Glutamatergic neuron (in vitro differentiated cells): ENCODE measurements at regions not wholly inside any gene's neighbourhood (a gene's known extent, or its start where the extent isn't known, plus 50 kb on each side); places are given as distances from the start of the nearest gene placed in this dataset.

Experiments used
- DNase-seq: peaks from one replicate; pipeline ENCODE4 v3.0.0; 2022
- H3K27ac Mint-ChIP-seq: one replicate; pipeline ENCODE4 v1.8.0; 2020; ENCODE audit warnings: mild to moderate bottlenecking, mixed read lengths, inconsistent platforms; ENCODE audit not compliant: unreplicated experiment
- H3K27me3 Mint-ChIP-seq: one replicate; pipeline ENCODE4 v1.8.0; 2020; ENCODE audit warnings: mild to moderate bottlenecking, moderate library complexity, mixed read lengths, inconsistent platforms; ENCODE audit not compliant: unreplicated experiment
- H3K36me3 Mint-ChIP-seq: one replicate; pipeline ENCODE4 v1.8.0; 2020; ENCODE audit warnings: mild to moderate bottlenecking, mixed read lengths, inconsistent platforms; ENCODE audit not compliant: unreplicated experiment
- H3K4me1 Mint-ChIP-seq: one replicate; pipeline ENCODE4 v1.8.0; 2020; ENCODE audit warnings: mild to moderate bottlenecking, low read depth, mixed read lengths, inconsistent platforms; ENCODE audit not compliant: unreplicated experiment
- H3K4me3 Mint-ChIP-seq: one replicate; pipeline ENCODE4 v1.8.0; 2020; ENCODE audit warnings: mild to moderate bottlenecking, mixed read lengths, inconsistent platforms; ENCODE audit not compliant: unreplicated experiment
- H3K9me3 Mint-ChIP-seq: one replicate; pipeline ENCODE4 v1.8.0; 2020; ENCODE audit warnings: mild to moderate bottlenecking, moderate library complexity, mixed read lengths, inconsistent platforms; ENCODE audit not compliant: unreplicated experiment
- TF ChIP-seq, protein P1 (sequence below): fragments of 200-600 bp; sonication (generic); IDR thresholded peaks from one replicate; pipeline ENCODE4 v1.5.0; 2021; ENCODE audit not compliant: partially characterized antibody, unreplicated experiment

DNA sequence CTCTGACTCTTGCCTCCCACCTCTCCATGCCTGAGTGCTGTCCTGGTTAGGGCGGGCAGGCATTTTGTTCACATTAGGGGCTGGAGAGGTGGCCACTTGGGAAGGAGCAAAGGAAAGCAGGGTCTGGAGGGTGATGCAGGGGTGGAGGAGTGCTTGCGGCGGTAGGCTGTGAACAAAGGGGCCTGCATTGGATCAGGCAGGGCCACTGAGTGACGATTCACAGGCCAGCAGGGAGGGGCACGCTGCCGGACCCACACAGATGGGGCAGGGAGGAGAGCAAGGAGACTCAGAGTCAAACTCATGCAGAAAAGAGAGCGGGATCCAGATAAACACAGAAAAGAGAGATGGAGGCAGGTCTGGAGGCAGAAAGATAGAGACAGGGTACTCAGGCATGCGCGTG lies 58.4 kb upstream of the TBX3 start:
- TF ChIP-seq, protein P1, sequence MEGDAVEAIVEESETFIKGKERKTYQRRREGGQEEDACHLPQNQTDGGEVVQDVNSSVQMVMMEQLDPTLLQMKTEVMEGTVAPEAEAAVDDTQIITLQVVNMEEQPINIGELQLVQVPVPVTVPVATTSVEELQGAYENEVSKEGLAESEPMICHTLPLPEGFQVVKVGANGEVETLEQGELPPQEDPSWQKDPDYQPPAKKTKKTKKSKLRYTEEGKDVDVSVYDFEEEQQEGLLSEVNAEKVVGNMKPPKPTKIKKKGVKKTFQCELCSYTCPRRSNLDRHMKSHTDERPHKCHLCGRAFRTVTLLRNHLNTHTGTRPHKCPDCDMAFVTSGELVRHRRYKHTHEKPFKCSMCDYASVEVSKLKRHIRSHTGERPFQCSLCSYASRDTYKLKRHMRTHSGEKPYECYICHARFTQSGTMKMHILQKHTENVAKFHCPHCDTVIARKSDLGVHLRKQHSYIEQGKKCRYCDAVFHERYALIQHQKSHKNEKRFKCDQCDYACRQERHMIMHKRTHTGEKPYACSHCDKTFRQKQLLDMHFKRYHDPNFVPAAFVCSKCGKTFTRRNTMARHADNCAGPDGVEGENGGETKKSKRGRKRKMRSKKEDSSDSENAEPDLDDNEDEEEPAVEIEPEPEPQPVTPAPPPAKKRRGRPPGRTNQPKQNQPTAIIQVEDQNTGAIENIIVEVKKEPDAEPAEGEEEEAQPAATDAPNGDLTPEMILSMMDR = no peak
- no peak for DNase-seq
- Mint-ChIP-seq H3K27ac (no peak overlapping the region), H3K9me3 (peaks cover 5% of the 10 kb centered on the region), H3K4me1 (no peaks in the 10 kb centered on the region), H3K36me3 (no peaks in the 10 kb centered on the region), H3K27me3 (peaks cover 2% of the 10 kb centered on the region), H3K4me3 (no peak overlapping the region)

DNA sequence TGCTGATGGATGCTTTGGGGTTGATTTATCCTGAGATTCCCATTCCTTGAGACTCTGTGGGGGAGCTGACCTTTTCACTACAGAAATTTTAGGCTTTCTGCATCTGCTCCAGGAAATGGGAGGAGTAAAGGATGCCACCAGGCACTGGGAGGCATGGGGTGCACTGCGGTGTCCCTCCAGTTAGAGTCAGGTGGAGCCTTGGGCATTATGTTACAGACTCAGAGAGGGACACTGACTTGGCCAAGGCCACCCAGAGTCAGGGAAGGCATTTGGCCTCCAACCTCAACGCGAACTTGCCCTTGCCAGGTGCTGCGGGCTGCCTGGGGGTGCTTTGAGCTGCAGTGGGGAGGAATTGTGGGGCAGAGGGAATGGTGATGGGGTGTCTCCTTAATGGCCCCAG lies 58.0 kb upstream of the TBX3 start:
- TF ChIP-seq, protein P1 = no peak
- H3K27me3 Mint-ChIP-seq = peaks cover 2% of the 10 kb centered on the region
- no peaks in the 10 kb centered on the region for H3K36me3 Mint-ChIP-seq
- no peak overlapping the region for H3K4me3 Mint-ChIP-seq
- no peak for DNase-seq
- H3K9me3 Mint-ChIP-seq = peaks cover 5% of the 10 kb centered on the region
- no peaks in the 10 kb centered on the region for H3K4me1 Mint-ChIP-seq
- no peak overlapping the region for H3K27ac Mint-ChIP-seq

DNA sequence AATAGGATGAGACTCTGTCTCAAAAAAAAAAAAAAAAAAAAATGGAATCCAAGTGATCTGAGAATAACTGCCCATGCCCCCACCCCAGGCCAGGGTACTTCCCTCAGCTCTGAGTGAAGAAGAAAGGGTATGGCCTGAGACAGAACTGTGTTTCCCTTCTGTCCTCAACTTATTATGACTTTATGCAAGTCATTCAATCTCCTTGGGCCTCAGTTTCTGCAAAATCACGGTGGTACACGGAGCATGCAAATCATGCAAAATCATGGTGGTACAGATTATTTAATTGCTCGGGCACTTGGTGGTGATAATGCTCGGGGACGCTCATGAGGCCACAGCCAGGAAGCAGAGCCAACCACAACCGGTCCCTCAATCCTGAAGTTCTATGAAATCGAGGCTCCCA lies 56.5 kb upstream of the TBX3 start:
- Mint-ChIP-seq H3K27me3 (peaks cover 4% of the 10 kb centered on the region), H3K9me3 (peaks cover 5% of the 10 kb centered on the region), H3K4me3 (no peak overlapping the region), H3K27ac (no peak overlapping the region), H3K4me1 (no peaks in the 10 kb centered on the region), H3K36me3 (no peaks in the 10 kb centered on the region)
- TF ChIP-seq, protein P1 = no peak
- DNase-seq = no peak

DNA sequence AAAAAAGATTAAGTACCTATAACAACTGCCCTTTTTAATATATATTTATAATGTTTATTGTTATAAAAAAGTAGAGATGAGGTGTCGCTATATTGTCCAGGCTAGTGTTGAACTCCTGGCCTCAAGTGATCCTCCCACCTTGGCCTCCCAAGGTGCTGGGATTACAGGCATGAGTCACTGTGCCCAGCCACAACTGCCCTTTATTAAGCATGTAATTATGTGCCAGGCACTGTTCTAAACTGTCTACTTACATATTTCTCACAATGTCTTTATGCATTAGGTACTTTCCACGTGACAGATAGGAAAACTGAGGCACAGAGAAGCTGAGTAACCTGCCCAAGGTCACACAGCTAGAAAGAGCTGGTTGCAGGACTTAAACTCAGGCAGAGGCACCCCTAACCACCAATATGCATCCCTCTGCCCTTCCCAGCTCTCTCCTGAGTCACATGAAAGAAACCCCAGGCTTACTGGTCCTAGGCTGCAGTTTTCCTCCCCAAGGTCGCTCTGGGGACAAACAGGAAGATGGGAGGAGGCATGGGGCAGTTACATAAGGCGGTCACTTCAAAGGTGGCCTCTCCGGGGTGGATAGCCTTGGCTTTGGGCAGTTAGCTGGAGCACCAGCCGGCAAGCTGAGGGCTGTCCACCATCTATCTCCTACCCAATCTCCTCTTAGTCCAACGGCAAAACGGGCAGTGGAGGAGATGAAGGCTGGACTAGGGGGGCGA lies 54.6 kb upstream of the TBX3 start:
- TF ChIP-seq, protein P1 = no peak
- Mint-ChIP-seq H3K4me3 (no peak overlapping the region), H3K36me3 (no peaks in the 10 kb centered on the region), H3K27me3 (peaks cover 6% of the 10 kb centered on the region), H3K4me1 (no peaks in the 10 kb centered on the region), H3K9me3 (peaks cover 4% of the 10 kb centered on the region), H3K27ac (no peak overlapping the region)
- no peak for DNase-seq

DNA sequence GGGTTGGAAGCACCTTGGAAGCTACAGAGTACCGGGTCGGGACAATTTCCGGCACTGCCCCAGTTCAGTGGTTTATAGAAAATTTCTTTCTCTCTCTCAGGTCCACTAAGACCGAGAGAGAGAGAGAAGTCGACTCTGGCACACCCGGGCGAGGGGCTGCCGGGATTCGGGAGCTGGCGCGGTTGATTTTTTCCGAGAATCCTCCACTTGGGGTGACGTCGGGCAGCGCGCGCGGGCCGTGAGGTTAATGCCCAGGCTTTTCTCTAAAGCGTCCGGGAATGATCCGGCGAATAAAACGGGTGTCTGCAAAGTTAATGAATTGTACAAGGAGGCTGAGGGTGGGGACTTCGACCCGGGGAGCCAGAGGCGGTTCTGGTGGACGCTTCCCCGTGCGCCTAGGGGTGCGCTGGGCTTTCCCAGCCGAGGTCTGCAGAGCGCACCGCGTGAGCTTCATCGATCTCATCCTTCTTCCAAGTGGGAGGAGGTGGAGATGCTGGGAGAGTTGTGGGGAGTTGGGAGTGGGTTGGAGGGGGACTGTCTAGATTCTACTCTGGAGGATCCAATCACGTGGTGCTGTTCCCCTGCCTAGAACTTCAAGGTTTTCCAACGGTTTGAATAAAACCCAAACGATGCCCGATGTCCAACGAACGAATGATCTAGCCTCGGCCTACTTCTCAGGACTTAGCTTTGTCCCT lies 51.9 kb upstream of the TBX3 start:
- Mint-ChIP-seq H3K27ac (no peak overlapping the region), H3K4me1 (no peaks in the 10 kb centered on the region), H3K4me3 (no peak overlapping the region), H3K36me3 (no peaks in the 10 kb centered on the region), H3K27me3 (peaks cover 6% of the 10 kb centered on the region), H3K9me3 (no peaks in the 10 kb centered on the region)
- TF ChIP-seq, protein P1 = no peak
- no peak for DNase-seq
